HFF-Myc (cell line): ENCODE measurements at regions not wholly inside any gene's neighbourhood (a gene's known extent, or its start where the extent isn't known, plus 50 kb on each side); places are given as distances from the start of the nearest gene placed in this dataset.

Experiments
- DNase-seq: peaks from one replicate; pipeline ENCODE4 v3.0.0-alpha.2; 2011; ENCODE audit warnings: low read depth; ENCODE audit errors: extremely low read depth
- H3K4me3 ChIP-seq: replicated peaks from 2 replicates; pipeline ENCODE4 v1.5.1; 2011; ENCODE audit warnings: low read depth, mild to moderate bottlenecking, control low read depth, low read length
- TF ChIP-seq, protein P1 (sequence below): IDR thresholded peaks from 2 replicates; pipeline ENCODE4 v1.5.1; 2012; ENCODE audit warnings: mild to moderate bottlenecking, low read depth, low read length, control low read depth; ENCODE audit errors: missing control alignments

- no peak overlapping the region for H3K4me3 ChIP-seq
- TF ChIP-seq, protein P1, sequence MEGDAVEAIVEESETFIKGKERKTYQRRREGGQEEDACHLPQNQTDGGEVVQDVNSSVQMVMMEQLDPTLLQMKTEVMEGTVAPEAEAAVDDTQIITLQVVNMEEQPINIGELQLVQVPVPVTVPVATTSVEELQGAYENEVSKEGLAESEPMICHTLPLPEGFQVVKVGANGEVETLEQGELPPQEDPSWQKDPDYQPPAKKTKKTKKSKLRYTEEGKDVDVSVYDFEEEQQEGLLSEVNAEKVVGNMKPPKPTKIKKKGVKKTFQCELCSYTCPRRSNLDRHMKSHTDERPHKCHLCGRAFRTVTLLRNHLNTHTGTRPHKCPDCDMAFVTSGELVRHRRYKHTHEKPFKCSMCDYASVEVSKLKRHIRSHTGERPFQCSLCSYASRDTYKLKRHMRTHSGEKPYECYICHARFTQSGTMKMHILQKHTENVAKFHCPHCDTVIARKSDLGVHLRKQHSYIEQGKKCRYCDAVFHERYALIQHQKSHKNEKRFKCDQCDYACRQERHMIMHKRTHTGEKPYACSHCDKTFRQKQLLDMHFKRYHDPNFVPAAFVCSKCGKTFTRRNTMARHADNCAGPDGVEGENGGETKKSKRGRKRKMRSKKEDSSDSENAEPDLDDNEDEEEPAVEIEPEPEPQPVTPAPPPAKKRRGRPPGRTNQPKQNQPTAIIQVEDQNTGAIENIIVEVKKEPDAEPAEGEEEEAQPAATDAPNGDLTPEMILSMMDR: no peak
- no peak for DNase-seq
Measured at GRCh38 chr5:123803359-123803758, 291.4 kb downstream of the CSNK1G3 start.

DNA sequence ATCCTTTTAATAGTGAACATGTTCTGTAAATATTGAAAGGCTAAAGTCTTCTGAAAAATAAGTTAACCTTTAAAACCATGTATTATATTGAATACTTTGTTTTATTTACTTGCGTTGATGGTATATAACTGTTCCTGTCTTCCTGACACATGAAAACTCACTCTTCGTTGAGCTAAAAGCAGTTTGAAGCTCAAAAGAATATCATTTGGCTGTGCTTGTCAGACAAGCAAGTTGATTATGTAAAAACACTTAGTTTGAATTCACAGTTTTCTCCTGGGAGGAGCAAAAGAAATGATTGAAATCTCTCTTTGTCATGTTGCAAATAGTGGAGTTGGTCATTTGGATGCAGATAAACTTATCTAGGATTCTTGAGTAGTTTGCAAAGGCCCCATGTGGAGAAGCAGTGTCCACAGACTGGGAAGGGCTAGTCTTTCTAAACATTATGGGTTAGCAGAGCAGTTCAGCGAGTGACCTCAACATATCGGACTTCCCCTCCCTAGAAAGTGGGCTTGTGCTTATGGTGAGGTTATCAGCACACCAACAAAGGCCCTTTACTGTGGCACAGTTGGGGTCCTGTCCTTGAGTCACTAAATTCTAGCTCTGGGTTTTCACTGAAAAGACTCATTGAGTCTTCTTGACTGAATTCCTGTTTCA lies 290.4 kb downstream of the CSNK1G3 start:
- TF ChIP-seq, protein P1: no peak
- no peak overlapping the region for H3K4me3 ChIP-seq
- no peak for DNase-seq

DNA sequence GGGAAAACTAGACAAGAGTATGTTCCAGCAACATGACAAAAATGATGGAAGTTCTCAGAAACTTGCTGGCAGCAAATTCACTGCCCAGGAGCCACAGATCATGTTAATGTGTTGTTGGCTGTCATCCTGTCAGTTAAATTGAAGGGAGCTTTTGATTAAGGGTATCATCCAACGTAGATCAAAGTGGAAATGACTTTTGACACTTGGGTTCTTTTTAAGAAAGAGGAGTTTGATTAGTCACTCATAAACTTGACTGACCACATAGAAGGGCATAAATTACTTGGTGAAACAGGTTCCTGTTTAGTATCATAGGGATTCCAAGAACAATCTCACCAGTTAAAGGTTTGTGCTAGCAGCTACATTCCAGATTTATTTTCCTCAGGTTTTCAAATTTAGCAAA lies 288.7 kb downstream of the CSNK1G3 start:
- H3K4me3 ChIP-seq: no peak overlapping the region
- TF ChIP-seq, protein P1: no peak
- DNase-seq: no peak

DNA sequence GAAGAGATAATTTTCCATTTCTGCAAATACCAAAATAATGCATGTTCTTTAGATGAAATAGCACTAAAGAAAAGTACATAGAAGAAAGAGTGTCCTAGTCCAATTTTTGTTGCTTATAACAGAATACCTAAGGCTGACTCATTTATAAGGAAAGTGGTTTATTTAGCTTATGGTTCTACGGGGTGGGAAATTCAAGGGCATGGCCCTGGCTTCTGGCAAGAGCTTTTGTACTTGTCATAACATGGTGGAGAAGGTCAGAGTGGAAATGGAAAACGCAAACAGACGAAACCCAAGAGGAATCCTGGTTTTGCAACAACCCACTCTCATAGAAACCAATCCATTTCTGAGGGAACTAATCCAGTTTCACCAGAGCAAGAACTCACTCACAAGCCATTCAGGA lies 283.7 kb downstream of the CSNK1G3 start:
- DNase-seq: no peak
- H3K4me3 ChIP-seq: no peak overlapping the region
- TF ChIP-seq, protein P1: no peak

GRCh38 chr5:123790226-123790625 lies 278.2 kb downstream of the CSNK1G3 start:
- no peak overlapping the region for H3K4me3 ChIP-seq
- TF ChIP-seq, protein P1: no peak
- no peak for DNase-seq

- H3K4me3 ChIP-seq: no peak overlapping the region
- TF ChIP-seq, protein P1: no peak
- no peak for DNase-seq
Measured at GRCh38 chr5:123787635-123788034, 275.7 kb downstream of the CSNK1G3 start.

DNA sequence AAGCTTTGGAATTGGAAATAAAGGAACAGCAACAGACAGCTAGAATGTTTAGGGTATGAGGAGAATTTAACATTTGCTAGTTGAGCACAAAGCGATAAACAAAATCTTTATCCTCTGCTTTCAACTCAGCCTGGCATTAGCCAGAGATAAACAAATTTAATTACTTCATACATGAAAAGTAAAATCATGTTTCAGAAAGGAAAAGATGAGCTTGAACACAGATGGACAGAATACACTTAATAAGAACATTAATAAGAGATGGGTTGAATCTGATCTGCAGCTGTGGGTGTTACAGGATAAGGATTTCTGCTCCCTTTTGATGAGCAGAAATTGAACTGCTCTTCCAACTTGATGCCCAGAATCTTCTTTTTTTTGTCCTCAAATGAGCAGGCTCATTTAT lies 275.2 kb downstream of the CSNK1G3 start:
- DNase-seq: no peak
- TF ChIP-seq, protein P1: no peak
- no peak overlapping the region for H3K4me3 ChIP-seq
